Gastrocnemius medialis (tissue), 4 donors: ENCODE measurements at regions not wholly inside any gene's neighbourhood (a gene's known extent, or its start where the extent isn't known, plus 50 kb on each side); places are given as distances from the start of the nearest gene placed in this dataset.

ENCODE experiments used
- CTCF ChIP-seq, 5 experiments: fragments of 450-650 bp in 3 of 5; fragments of 200-600 bp in 2 of 5; sonication (generic) in 2 of 5; IDR thresholded peaks in 4 of 5; conservative IDR thresholded peaks in 1 of 5; 1 replicate in 4 of 5; 2 replicates in 1 of 5; pipeline ENCODE4 v1.5.1; 2016 to 2019; ENCODE audit warnings: antibody characterized with exemption in 5 of 5, mild to moderate bottlenecking in 3 of 5, moderate library complexity in 3 of 5
- POLR2A ChIP-seq, 2 donors: fragments of 450-650 bp; IDR thresholded peaks; one replicate each; pipeline ENCODE4 v1.6.1; 2017; ENCODE audit warnings: antibody characterized with exemption in 2 of 2, mild to moderate bottlenecking in 2 of 2, moderate library complexity in 2 of 2

- TF ChIP-seq CTCF (IDR thresholded peaks at IDR 0.05 in 4 of 5, conservative IDR thresholded peaks at IDR 0.05 in 1 of 5): no peak
- TF ChIP-seq POLR2A (IDR thresholded peaks at IDR 0.05): no peak
Measured at GRCh38 chr20:22951966-22952365, 83.1 kb upstream of the SSTR4 start.
